Fibroblast of the aortic adventitia (primary cell): ENCODE measurements at regions not wholly inside any gene's neighbourhood (a gene's known extent, or its start where the extent isn't known, plus 50 kb on each side); places are given as distances from the start of the nearest gene placed in this dataset.

Source experiments
- DNase-seq: peaks from one replicate; pipeline ENCODE4 v3.0.0-alpha.2; 2010; ENCODE audit warnings: low read depth
- H3K4me3 ChIP-seq: 2 replicates; pipeline ENCODE4 v1.5.1; 2011; ENCODE audit warnings: low read depth, mild to moderate bottlenecking, control low read depth, low read length, moderate library complexity
- TF ChIP-seq, protein P1 (sequence below): IDR thresholded peaks from 2 replicates; pipeline ENCODE4 v1.5.1; 2011; ENCODE audit warnings: mild to moderate bottlenecking, low read length, control low read depth, inconsistent platforms; ENCODE audit not compliant: insufficient read depth

DNA sequence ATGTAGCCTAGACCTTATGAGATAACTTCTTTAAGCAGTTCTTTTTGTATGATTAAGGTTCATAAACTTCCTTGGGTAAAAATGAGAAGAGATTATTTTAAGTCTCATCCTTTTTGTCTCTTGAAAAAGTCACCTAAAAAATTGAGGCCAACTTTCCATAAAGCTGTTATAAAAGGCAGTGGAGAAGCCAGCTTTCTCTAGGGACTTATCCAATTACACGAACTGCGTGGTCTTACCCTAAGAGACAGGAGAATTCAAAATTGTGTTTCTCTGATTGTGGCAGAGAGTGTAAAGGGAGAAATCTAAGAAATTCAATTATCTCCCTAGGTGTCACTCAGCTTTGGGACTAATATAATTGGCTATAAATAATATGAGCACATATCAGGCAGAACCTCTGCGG lies 262.0 kb downstream of the SHOX2 start:
- TF ChIP-seq, protein P1, sequence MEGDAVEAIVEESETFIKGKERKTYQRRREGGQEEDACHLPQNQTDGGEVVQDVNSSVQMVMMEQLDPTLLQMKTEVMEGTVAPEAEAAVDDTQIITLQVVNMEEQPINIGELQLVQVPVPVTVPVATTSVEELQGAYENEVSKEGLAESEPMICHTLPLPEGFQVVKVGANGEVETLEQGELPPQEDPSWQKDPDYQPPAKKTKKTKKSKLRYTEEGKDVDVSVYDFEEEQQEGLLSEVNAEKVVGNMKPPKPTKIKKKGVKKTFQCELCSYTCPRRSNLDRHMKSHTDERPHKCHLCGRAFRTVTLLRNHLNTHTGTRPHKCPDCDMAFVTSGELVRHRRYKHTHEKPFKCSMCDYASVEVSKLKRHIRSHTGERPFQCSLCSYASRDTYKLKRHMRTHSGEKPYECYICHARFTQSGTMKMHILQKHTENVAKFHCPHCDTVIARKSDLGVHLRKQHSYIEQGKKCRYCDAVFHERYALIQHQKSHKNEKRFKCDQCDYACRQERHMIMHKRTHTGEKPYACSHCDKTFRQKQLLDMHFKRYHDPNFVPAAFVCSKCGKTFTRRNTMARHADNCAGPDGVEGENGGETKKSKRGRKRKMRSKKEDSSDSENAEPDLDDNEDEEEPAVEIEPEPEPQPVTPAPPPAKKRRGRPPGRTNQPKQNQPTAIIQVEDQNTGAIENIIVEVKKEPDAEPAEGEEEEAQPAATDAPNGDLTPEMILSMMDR, result no peak
- no peak overlapping the region for H3K4me3 ChIP-seq
- no peak for DNase-seq

DNA sequence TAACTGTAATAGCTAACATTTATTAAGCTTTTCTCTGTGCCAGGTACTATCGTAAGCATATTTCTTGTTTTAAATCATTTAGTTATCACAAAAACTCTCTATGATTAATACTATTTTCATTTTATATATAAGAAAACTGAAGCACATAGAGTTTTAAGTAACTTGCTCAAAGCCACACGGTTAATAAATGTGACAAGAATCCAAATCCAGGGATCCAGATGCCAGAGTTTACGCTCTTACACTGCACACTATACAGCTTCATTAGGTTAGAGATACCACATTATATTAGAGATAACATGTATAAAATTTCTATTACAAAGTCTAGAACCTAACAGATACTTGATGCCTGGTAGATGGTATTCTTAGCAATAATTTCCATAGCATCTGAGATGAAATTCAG lies 265.2 kb downstream of the SHOX2 start:
- TF ChIP-seq, protein P1, result no peak
- H3K4me3 ChIP-seq, result no peak overlapping the region
- no peak for DNase-seq

DNA sequence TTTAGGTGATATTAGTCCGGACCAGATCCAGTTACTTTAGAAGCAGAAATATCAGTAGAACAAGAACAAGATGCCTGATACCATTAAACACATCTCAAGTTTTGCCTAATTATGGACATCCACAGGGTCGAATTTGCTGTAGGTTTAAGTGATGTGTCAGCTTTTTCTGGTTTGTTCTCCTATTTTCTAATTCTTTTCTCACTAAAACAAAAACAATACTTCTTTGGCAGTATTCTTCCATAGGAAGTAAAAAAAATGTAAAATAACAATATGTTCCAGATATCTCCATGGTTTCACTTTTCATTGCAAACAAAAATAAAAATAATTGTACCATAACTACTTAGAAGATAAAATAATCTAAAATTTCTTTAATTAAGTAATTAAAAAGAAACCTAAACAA lies 265.7 kb downstream of the SHOX2 start:
- TF ChIP-seq, protein P1, result no peak
- no peak overlapping the region for H3K4me3 ChIP-seq
- DNase-seq, result no peak

GRCh38 chr3:157838457-157838856 lies 267.8 kb downstream of the SHOX2 start:
- H3K4me3 ChIP-seq, result no peak overlapping the region
- DNase-seq, result no peak
- TF ChIP-seq, protein P1, result no peak

GRCh38 chr3:157837336-157837735 lies 268.9 kb downstream of the SHOX2 start:
- no peak for DNase-seq
- TF ChIP-seq, protein P1, result no peak
- no peak overlapping the region for H3K4me3 ChIP-seq

GRCh38 chr3:157836022-157836421 lies 270.2 kb downstream of the SHOX2 start:
- TF ChIP-seq, protein P1, result no peak
- DNase-seq, result no peak
- H3K4me3 ChIP-seq, result no peak overlapping the region

GRCh38 chr3:157832588-157832987 lies 273.6 kb downstream of the SHOX2 start:
- no peak overlapping the region for H3K4me3 ChIP-seq
- TF ChIP-seq, protein P1, result no peak
- DNase-seq, result no peak
